ENCODE measurements at regions not wholly inside any gene's neighbourhood (a gene's known extent, or its start where the extent isn't known, plus 50 kb on each side); places are given as distances from the start of the nearest gene placed in this dataset.

DNA sequence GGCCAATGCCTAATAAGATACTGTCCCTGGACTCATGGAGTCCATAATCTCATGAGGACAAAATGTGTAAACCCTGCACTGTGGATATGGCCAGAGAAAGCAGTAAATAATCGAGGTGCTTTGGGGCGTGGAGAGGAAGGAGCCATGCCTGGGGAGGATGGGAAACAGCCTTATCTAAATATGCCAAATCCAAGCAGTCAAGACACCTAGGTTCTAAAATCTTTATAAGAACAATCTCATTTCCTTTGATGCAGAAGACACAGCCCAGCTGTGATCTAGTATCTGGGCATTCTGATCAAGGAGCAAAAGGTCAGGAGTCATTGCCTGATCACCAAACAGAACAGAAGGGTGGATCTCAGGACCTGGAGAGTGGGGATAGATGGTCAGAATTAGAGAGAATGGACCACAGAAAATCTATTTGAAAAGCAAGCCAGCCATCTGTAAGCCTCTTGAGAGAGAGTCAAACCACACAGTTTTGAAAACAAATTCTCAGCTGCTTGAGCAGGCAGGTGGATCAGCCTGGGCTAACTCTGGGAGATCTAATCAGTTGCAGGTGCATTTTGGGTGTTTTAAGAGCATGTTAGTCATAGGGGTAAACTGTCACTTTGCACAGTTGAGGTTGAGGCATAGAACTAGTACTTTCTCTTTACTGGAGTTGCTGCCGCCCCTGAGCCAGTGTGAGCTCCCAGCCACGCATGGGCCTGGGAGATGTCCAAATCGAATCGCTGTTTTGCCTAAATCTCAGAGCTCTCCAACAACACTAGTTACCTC, 130.8 kb upstream of the TNFAIP3 start:
- TF ChIP-seq, protein P1, sequence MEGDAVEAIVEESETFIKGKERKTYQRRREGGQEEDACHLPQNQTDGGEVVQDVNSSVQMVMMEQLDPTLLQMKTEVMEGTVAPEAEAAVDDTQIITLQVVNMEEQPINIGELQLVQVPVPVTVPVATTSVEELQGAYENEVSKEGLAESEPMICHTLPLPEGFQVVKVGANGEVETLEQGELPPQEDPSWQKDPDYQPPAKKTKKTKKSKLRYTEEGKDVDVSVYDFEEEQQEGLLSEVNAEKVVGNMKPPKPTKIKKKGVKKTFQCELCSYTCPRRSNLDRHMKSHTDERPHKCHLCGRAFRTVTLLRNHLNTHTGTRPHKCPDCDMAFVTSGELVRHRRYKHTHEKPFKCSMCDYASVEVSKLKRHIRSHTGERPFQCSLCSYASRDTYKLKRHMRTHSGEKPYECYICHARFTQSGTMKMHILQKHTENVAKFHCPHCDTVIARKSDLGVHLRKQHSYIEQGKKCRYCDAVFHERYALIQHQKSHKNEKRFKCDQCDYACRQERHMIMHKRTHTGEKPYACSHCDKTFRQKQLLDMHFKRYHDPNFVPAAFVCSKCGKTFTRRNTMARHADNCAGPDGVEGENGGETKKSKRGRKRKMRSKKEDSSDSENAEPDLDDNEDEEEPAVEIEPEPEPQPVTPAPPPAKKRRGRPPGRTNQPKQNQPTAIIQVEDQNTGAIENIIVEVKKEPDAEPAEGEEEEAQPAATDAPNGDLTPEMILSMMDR (IDR thresholded peaks at IDR 0.05), result no peak
- TF ChIP-seq POLR2A (IDR thresholded peaks at IDR 0.05), result no peak
- no peak for TF ChIP-seq EP300 (IDR thresholded peaks at IDR 0.05)

Measured in upper lobe of left lung (tissue), 4 donors.